Erythroblast (primary cell): ENCODE measurements at regions not wholly inside any gene's neighbourhood (a gene's known extent, or its start where the extent isn't known, plus 50 kb on each side); places are given as distances from the start of the nearest gene placed in this dataset.

ENCODE experiments used
- GATA1 ChIP-seq: IDR thresholded peaks from 2 replicates; pipeline ENCODE4 v1.6.1; 2011; ENCODE audit warnings: low read depth, mild to moderate bottlenecking, control low read depth, low read length, moderate library complexity
- POLR2A ChIP-seq: IDR thresholded peaks from 2 replicates; pipeline ENCODE4 v1.6.1; 2011; ENCODE audit warnings: mild to moderate bottlenecking, low read length

DNA sequence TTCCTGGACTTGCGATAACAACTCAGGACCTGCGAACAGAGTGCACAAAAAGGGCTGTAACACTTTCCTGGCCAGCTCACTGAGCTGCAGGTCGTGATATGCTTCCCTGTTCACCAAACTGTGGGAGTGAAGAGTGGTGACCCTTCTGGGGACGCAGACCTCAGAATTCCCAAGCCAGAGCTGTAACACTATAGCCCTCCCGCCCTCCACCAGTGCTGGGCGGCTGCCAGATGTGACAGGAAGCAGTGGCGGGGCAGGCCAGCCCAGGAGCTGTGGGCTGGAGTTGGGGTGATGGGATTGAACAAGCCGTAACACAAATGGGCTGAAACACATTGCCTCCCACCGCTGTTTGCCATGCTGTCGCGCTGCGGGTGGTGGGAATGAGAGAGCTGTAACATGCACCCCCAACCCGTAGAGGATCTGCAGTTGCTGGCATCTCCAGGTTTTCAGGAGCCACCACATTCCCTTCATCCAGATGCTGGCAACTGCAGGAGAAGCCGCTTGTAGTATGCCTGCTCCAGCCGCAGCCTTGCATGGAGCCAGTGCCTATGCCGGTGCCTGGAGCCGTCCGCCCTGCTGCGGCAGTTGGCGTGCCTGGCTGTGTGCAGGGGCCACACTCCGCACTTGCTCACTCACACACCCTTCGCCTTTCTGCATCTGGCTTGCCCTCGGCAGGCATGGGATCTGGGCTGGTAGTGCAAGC is 145.8 kb downstream of the GPCPD1 start:
- TF ChIP-seq POLR2A, result no peak
- TF ChIP-seq GATA1, result no peak
